DND-41 (cell line): ENCODE measurements at regions not wholly inside any gene's neighbourhood (a gene's known extent, or its start where the extent isn't known, plus 50 kb on each side); places are given as distances from the start of the nearest gene placed in this dataset.

Experiments used
- ATAC-seq: fragments of 200-7000 bp; cut with Tn5 transposase; 3 replicates; pipeline ENCODE4 v1.9.1; 2021; ENCODE audit warnings: low read depth; ENCODE audit not compliant: insufficient read depth
- DNase-seq: peaks from one replicate; pipeline ENCODE4 v3.0.0-alpha.2; 2020
- H2AFZ ChIP-seq: 2 replicates; pipeline ENCODE4 v1.6.0; 2012; ENCODE audit warnings: low read depth, low read length
- H3K27ac ChIP-seq: 2 replicates; pipeline ENCODE4 v1.5.1; 2012; ENCODE audit warnings: low read length, inconsistent platforms
- H3K27me3 ChIP-seq: fragments of 200-600 bp; sonication (generic); 2 replicates; pipeline ENCODE4 v1.6.0; 2012; ENCODE audit warnings: low read length, mild to moderate bottlenecking, inconsistent platforms; ENCODE audit not compliant: insufficient read depth, poor library complexity
- H3K36me3 ChIP-seq: 2 replicates; pipeline ENCODE4 v1.5.1; 2012; ENCODE audit warnings: low read length, inconsistent platforms; ENCODE audit not compliant: insufficient read depth
- H3K4me1 ChIP-seq: 2 replicates; pipeline ENCODE4 v1.5.1; 2012; ENCODE audit warnings: mild to moderate bottlenecking, low read length; ENCODE audit not compliant: insufficient read depth
- H3K4me2 ChIP-seq: 2 replicates; pipeline ENCODE4 v1.6.0; 2012; ENCODE audit warnings: mild to moderate bottlenecking, moderate library complexity, low read length, inconsistent platforms; ENCODE audit not compliant: insufficient read depth
- H3K4me3 ChIP-seq, 2 experiments: fragments of 200-600 bp in 1 of 2; shearing (Covaris generic) in 1 of 2; 2 replicates each; pipeline ENCODE4 v1.5.1; 2012 to 2016; ENCODE audit warnings: inconsistent platforms in 2 of 2, low read length in 2 of 2, mild to moderate bottlenecking in 2 of 2, low read depth in 1 of 2, moderate library complexity in 1 of 2
- H3K79me2 ChIP-seq: 2 replicates; pipeline ENCODE4 v1.6.0; 2012; ENCODE audit warnings: low read length, inconsistent platforms; ENCODE audit not compliant: insufficient read depth
- H3K9ac ChIP-seq: 2 replicates; pipeline ENCODE4 v1.6.0; 2012; ENCODE audit warnings: low read depth, mild to moderate bottlenecking, inconsistent platforms, low read length, moderate library complexity
- H3K9me3 ChIP-seq: 2 replicates; pipeline ENCODE4 v1.5.1; 2012; ENCODE audit warnings: low read length, moderate library complexity, mild to moderate bottlenecking, inconsistent platforms; ENCODE audit not compliant: insufficient read depth, severe bottlenecking
- H4K20me1 ChIP-seq: 2 replicates; pipeline ENCODE4 v1.6.0; 2012; ENCODE audit warnings: low read length; ENCODE audit not compliant: insufficient read depth
- EZH2 ChIP-seq: IDR thresholded peaks from 3 replicates; pipeline ENCODE4 v1.6.1; 2012; ENCODE audit warnings: borderline replicate concordance, low read depth, mild to moderate bottlenecking, moderate library complexity, low read length, inconsistent platforms; ENCODE audit not compliant: severe bottlenecking
- TF ChIP-seq, protein P1 (sequence below): IDR thresholded peaks from 2 replicates; pipeline ENCODE4 v1.5.1; 2012; ENCODE audit warnings: borderline replicate concordance, low read length, moderate library complexity, mild to moderate bottlenecking; ENCODE audit not compliant: poor library complexity, severe bottlenecking; ENCODE audit errors: extremely low read depth

DNA sequence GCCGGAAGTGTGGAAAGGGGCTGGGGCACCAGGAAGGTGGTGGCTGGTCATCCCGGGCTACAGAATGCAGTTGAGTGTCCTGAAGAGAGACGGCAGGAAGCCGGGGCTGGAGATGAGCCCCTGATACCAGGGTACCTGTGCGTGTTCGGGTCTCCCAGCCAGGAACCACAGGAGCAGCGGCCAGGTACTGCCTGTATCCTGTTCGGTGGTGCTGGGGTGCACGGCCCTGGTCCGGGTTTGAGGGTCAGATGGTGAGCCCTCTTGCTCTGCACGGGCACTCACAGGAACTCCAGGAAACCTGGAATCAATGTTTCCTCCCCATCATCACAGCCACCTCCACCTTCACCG lies 253.1 kb upstream of the B3GAT1 start:
- TF ChIP-seq EZH2 = no peak
- TF ChIP-seq, protein P1, sequence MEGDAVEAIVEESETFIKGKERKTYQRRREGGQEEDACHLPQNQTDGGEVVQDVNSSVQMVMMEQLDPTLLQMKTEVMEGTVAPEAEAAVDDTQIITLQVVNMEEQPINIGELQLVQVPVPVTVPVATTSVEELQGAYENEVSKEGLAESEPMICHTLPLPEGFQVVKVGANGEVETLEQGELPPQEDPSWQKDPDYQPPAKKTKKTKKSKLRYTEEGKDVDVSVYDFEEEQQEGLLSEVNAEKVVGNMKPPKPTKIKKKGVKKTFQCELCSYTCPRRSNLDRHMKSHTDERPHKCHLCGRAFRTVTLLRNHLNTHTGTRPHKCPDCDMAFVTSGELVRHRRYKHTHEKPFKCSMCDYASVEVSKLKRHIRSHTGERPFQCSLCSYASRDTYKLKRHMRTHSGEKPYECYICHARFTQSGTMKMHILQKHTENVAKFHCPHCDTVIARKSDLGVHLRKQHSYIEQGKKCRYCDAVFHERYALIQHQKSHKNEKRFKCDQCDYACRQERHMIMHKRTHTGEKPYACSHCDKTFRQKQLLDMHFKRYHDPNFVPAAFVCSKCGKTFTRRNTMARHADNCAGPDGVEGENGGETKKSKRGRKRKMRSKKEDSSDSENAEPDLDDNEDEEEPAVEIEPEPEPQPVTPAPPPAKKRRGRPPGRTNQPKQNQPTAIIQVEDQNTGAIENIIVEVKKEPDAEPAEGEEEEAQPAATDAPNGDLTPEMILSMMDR = no peak
- Histone ChIP-seq H3K36me3 (no peaks in the 10 kb centered on the region), H3K4me2 (no peak overlapping the region), H3K79me2 (no peaks in the 10 kb centered on the region), H4K20me1 (no peaks in the 10 kb centered on the region), H3K4me3 (no peak overlapping the region), H3K27me3 (no peaks in the 10 kb centered on the region), H3K27ac (peak overlapping the region; percentile 57), H3K4me1 (peaks cover 28% of the 10 kb centered on the region), H2AFZ (no peak overlapping the region), H3K9ac (no peak overlapping the region), H3K9me3 (peaks cover 26% of the 10 kb centered on the region)
- ATAC-seq (no peak), DNase-seq (no peak)

DNA sequence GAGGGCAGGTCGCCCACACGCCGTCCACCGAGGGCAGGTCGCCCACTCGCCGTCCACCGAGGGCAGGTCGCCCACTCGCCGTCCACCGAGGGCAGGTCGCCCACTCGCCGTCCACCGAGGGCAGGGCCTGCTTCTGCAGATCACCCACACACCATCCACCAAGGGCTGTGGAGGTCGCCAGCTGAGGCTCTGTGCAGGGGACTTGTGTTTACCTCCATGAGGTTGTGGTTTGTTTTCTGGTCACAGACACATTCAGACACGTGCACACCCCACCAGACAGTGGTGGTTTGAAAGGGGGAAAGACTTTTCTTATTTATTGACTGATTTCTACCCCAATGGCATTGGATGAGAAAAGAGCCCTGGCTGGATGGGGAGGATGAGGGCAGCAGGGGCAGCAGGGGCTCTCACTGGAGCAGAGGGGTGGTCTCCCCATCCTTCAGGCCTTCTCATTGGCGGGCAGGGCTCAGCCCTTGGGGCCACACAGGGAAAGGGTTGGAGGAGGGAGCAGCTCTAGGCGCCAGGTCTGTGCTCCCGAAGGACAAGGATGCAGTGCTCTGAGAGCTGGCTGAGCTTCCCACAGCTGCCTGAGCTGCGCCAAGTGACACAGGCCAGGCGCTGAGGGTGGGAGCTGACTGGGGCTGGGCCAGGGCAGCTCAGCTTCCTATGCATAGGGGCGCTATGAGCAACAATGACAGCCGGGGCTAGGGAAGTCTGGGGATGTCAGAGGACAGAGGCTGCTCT lies 252.6 kb upstream of the B3GAT1 start:
- H3K27ac ChIP-seq = peak overlapping the region; percentile 57
- H3K4me2 ChIP-seq = no peak overlapping the region
- H2AFZ ChIP-seq = no peak overlapping the region
- no peaks in the 10 kb centered on the region for H3K36me3 ChIP-seq
- H3K9me3 ChIP-seq = peaks cover 26% of the 10 kb centered on the region
- no peaks in the 10 kb centered on the region for H4K20me1 ChIP-seq
- H3K9ac ChIP-seq = no peak overlapping the region
- H3K4me3 ChIP-seq = no peak overlapping the region
- ATAC-seq (peak; percentile 74), DNase-seq (peak; percentile 46)
- TF ChIP-seq, protein P1 = no peak
- no peak for TF ChIP-seq EZH2
- peaks cover 28% of the 10 kb centered on the region for H3K4me1 ChIP-seq
- no peaks in the 10 kb centered on the region for H3K27me3 ChIP-seq
- H3K79me2 ChIP-seq = no peaks in the 10 kb centered on the region

DNA sequence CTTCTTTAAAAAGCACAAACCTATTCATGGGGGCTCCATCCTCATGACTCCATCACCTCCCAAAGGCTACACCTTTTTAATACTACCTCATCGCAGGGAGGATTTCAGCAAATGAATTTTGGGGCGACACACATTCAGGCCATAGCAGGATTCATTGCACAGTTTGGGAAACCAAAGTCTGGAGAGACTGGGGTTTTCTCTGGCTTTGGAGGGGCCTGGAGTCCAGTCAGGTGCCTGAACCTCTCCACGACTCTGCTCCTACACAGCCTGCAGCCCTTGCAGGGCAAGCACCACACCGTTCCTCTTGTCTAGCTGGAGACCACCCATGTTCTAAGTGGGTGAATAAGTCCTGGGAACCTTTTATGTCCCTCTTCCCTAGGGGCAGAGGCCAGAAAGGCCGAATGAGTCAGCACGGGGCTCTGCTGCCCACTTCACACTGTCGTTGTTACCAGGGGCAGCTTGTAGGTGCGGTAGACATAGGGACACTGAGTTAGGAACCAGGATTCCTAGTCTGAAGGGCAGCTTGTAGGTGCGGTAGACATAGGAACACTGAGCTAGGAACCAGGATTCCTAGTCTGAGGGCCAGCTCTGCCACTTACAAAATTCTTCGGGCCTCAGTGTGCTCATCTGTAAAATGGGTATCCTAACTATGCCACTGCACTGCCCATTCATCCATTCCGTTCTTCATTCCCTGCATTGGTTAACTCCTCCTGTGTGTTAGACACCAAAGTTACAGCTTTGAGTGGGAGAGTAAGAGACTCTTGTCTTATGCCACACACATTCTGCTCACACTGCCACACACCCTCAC lies 251.7 kb upstream of the B3GAT1 start:
- no peak overlapping the region for H3K4me3 ChIP-seq
- no peaks in the 10 kb centered on the region for H3K36me3 ChIP-seq
- TF ChIP-seq EZH2 = no peak
- TF ChIP-seq, protein P1 = no peak
- ATAC-seq = no peak
- H3K79me2 ChIP-seq = no peaks in the 10 kb centered on the region
- no peak overlapping the region for H3K4me2 ChIP-seq
- no peaks in the 10 kb centered on the region for H4K20me1 ChIP-seq
- H3K27me3 ChIP-seq = no peaks in the 10 kb centered on the region
- DNase-seq = peak; percentile 2
- H3K9me3 ChIP-seq = peaks cover 26% of the 10 kb centered on the region
- no peak overlapping the region for H3K9ac ChIP-seq
- no peak overlapping the region for H2AFZ ChIP-seq
- peaks cover 32% of the 10 kb centered on the region for H3K4me1 ChIP-seq
- peak overlapping the region; percentile 21; the same call in 1 of the 2 replicates for H3K27ac ChIP-seq
